ENCODE measurements at regions not wholly inside any gene's neighbourhood (a gene's known extent, or its start where the extent isn't known, plus 50 kb on each side); places are given as distances from the start of the nearest gene placed in this dataset.
"Not testable (repeated sequence)": the region's sequence is repeated elsewhere in the genome, so short reads cannot be mapped to it uniquely, and the experiment has no call there.

DNA sequence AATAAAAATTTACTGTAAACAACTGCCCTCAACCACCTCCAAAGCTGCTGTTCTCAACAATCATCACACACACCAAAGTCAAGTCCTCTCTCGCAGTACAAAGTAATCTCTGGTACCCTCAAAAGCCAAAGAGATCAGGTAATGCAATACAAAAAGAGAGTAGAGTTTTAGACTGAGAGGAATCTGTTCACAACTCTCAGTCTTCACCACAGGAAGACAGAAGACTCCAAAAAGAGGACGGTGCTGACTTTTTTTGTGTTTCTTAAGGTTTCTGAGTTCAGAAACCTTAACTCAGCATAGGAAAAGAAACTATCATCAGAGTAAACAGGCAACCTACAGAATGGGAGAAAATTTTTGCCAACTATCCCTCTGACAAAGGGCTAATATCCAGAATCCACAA is 1072.3 kb upstream of the DIAPH2 start:
- FAIRE-seq, result no peak

DNA sequence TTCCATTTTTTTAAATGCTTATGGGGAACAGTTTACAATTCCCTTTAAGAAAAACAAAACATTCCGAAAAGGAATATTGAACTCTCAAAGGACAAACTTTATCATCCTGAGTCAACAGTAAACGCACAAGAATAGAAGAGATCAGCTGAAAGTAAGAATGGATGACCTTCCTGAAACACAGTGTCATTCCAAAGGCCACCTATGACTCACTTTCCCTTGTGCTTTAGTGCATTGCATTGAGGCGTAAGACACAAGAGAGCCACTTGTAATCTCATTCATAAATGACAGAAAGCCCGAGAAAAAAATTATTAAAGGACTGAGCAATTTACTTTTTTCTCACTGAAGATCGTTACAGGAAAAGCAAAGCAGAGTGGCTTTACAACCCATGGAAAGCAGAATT is 1062.4 kb upstream of the DIAPH2 start:
- FAIRE-seq, result no peak

DNA sequence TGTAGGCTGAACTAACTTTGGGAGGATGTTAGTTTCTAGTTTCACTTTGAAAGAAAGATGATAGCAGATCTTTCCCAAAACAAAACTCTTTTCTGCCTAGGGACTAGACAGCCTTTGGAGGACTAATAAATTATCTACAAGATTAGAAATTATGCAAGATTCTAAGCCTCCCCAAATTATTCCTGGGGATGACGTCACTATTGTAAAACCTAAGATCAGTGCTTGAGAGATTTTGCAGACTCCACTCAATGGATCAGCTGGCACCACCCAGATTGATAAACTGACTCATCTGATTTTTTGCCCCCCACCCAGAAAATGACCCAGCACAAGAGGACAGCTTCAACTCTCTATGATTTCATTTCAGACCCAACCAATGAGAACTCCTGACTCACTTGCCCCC is 1057.9 kb upstream of the DIAPH2 start:
- no peak for FAIRE-seq

DNA sequence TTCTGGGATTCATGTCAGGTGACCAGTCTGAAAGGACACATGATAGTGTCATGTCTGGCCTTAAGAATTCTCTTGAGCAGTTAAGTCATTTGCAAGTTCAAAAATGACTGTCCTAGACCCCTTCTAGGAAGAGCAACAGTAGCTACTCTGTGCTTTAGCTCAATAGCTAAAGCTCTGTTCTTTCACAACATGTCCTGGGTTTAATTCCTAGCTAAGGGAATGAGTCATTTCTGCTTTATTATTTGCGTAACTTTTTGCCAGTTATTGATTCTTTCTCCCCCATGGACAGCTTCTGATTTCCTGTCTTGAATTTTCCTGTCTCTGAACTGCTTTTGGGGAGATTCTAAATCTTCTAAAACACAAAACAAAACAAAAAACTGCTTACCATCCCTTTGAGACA is 1055.8 kb upstream of the DIAPH2 start:
- FAIRE-seq, result no peak

DNA sequence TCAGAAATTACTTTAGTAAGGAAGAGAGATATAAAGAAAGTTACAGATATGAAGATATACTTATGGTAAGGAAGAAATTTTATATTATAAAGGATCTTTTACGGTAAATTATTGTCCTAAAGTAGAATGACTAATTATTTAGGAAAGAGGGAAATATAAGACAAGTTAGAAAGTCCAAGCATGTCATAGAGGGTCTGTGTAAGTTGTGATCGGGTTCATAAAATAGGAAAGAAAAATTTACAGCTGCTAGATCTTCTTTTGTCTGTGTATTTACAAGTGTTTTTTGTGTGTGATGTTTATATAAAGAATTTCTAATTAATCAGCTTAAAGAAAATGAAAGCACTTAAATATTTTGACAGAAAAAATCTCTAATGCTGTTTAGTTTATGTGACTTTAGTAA is 1054.9 kb upstream of the DIAPH2 start:
- FAIRE-seq, result no peak

DNA sequence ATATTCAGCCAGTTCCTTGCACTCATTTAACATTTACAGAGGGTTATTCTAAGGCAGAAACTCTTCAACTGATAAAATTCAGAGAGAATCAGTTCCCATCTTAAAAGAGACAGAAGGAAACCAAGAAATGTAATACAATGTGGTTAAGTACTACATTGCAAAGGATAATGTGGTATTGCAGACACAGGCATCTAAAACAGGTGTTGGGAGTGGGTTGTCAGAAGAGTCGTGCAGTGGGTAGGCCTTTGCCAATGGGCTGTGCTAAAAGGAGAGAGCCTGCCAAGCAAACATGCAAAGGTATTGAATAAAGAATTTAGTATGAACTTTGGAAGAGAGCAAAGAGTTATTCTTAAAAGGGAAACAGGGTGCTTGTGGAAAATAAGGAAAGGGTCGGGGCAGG is 1044.4 kb upstream of the DIAPH2 start:
- FAIRE-seq, result no peak

DNA sequence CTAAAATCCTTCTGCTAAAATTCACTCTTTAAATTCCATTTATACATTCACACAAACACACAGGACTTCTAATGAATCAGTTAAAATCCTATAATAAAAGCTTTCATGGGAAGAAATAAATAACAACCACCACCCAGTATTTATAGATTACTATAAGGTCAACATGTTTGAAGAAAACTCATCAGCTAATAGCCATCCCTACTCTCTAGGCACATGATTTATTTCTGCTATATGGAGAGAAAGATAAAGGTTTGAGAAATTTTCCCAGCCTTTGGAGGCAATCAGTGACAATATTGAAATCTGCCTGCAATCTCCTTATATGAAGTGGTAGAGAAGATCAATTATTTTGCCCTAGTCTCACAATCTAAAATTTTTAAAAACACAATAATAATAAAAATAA is 1038.9 kb upstream of the DIAPH2 start:
- FAIRE-seq, result no peak

DNA sequence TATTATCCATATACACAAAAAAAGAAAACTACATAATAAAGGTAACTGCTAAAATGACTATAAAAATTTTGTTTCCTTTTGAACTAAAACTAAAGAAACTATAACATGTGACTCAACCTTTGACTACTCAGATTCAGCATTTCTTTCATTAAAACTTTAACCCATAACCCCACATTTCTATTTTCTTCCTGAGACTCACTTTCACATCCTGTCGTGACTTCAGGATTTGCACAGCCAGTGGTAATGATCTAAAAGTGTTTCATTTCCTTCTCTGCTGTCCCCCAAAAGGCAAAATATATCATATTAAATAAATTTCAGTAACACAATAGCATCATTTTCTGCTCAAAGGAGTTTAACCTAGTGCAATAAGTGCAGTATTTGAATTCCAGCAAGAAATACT is 1022.4 kb upstream of the DIAPH2 start:
- no peak for FAIRE-seq

DNA sequence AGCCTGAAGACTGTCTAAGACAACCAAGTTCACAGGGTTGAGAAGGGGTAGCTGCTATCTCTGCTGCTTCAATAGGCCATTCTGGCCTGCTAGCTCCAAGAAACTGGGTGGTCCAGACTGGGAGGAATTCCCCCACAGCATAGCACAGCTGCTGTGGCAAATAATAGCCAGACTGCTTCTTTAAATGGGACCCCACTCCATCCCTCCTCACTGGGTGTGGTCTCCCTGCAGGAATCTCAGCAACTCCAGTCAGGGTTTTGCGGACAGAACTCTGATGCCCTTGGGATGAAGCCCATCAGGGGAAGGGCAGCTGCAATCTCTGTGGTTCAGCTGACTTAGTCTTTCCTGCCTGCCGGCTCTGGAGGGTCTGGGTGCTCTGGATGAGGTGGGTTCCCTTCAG is 1018.6 kb upstream of the DIAPH2 start:
- FAIRE-seq, result no peak

DNA sequence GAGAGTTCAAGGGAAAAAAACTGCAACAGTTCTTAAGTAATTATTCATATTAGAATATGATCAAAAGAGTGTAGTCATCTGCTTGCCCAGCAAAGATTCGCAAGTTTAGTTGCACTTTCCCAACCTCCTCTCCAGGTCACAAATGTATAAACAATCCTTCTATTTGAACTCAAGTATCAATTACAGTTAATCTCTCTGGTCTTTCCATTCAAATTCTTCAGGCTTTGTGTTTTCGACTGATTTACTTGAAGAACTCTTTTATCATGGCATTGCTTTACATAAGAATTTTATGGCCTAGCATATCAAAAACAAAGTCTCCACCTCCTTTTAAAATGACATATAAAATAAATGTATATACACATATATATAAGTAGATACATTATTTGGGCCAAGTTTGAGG is 1009.6 kb upstream of the DIAPH2 start:
- no peak for FAIRE-seq

DNA sequence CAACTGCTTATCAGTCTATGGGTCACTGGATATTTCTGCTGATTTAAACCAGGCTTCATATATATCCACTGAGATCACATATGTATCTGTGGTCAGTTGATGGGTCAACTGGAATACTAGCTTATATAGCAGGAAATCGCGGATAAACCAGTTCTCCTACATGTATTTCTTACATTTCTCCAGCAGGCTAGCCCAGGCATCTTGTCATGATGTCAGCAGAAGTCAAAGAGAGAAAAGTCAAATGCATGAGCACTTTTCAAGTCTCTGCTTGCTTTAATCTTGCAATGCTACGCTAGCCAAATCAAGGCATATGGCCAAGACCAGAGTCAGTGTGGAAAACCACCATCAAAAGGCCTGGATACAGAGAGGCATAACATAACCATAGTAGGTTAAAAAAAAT is 1008.8 kb upstream of the DIAPH2 start:
- no peak for FAIRE-seq

DNA sequence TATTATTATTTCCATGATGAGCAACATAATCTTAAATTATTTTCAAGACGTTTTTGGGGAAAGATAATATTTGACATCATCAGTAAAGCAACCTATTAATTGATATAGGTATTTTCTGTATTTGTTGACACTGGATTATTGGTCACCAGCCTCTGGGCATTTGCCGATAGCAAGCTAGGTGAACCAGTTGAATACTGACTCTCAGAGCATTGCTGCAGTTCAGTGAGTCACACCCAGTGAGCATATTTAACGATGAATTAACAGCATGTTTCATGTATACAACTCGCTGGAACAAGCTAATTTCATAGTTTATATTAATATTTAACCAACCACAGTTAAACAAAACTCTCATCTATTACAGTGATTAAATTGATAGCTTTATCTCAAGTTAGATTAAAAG is 1006.0 kb upstream of the DIAPH2 start:
- no peak for FAIRE-seq

DNA sequence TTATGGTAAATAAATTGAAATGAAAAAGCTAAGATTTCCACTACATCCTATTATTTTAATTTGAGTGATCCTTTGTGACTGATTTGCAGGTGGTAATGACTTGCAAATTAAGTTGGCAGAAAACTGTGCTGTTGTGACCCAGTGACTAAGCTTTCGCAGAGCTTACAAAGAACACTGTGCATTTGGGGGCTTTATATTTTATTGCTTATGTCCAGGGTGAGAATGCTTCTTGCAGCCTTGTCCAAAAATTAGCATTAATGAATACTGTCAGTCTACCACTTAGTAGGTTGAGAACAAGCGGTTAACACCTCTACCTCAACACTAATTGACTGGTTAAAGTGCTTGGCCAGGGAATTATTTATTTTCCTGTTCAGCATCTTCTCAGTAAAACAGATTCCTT is 991.3 kb upstream of the DIAPH2 start:
- FAIRE-seq, result no peak

DNA sequence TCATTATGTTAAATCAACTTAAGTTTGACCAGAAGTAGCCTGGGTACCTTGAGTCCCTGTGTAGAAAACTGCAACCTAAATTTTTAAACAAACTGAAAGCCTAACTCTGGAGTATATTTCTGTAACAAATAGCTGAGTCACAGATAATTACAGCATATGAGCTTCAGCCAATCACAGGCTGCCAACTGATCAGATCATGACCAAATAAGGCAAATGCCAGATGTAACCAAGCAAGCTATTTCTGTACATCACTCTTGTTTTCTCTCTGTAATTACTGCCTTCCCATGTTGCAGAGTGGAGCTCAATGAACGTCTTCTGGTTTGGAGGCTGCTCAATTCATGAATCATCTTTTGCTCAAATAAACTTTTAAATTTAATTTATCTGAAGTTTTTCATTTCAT is 980.9 kb upstream of the DIAPH2 start:
- FAIRE-seq, result no peak

DNA sequence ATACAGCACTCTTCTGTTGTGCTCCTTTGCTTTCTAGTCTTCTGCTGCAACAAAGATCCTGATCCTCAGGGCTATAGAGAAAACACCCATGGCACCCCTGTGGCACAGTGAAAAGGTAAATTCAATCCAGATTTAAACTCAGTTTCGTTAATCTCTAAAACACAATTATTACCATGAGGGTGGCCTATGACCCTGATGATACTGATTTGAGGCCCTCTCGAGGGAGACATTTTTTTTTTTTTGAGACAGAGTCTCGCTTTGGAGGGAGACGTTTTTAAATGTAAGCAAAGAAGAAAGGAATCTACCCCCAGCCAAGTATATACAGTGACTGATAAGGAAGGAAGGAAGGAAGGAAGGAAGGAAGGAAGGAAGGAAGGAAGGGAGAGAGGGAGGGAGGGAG is 967.8 kb upstream of the DIAPH2 start:
- FAIRE-seq, result no peak

DNA sequence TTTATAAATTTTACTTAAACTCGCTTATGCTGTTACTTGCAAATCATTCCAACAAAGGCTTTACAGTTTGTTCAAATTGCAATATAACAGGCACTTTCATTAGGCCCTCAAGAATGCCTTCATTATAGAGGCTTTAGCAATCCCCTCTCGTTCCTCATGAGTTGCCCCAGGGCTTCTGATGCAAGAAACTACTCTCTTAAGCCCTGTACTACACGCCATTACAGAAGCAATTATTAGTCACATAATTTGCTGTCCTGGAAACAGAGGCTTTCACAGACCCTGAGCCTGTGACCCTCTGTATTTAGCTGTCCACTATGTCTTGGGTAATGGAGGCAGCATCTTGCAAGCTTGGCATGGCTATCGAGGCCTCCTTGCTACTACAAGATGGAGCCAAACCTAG is 965.9 kb upstream of the DIAPH2 start:
- FAIRE-seq, result no peak

DNA sequence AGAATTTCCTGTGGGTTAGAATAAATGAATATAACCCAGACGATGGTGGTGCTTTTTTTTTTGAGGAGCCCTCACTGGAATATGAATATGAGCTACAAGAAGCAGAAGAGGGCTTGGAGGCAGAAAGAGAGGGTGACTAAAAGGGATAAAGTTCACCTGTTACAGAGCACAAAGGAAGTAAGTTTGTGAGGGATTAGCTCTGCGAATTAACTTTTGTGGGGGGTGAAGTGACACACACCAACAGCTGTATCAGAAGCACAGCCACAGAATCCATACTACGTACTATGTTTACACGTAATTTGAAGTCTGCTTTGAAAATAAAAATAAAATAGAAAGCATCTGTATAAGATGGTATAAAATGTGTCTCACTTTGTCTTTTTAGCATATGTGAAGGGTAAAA is 963.6 kb upstream of the DIAPH2 start:
- no peak for FAIRE-seq

DNA sequence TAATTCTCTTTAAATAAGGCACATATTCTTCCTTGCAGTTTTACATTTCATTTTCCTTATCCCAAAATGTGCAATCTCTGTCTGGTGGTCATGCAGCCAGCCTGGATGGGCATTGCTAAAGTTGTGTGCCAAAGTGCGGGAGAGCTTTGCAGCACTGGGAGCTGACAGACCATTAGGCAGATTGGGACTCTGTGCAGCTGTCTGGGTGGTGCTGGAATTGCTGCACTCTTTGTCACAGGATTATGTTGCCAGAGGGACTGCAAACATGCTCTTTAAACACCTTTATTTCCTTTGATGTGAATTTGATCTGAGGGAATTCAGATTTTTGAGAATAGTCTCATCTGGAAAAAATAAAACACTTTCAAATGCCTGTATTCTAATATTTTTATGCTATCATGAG is 956.2 kb upstream of the DIAPH2 start:
- no peak for FAIRE-seq

DNA sequence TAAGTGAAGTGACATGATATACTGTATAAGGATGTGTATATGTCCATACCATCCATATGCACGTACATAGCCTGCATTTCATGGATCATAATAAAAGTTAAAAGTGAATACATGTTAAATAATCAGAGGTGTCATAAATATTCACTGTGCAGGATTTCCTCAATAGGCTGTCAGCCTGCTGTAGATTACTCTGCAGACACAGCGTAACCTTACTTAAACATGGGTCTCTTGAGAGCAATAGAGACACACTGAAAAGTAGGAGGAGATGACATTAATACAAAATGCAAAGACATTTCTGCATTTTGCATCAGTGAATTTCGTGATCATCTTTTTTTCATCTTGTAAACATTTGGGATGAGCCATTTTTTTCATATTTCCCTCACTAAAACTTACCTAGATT is 955.2 kb upstream of the DIAPH2 start:
- no peak for FAIRE-seq

DNA sequence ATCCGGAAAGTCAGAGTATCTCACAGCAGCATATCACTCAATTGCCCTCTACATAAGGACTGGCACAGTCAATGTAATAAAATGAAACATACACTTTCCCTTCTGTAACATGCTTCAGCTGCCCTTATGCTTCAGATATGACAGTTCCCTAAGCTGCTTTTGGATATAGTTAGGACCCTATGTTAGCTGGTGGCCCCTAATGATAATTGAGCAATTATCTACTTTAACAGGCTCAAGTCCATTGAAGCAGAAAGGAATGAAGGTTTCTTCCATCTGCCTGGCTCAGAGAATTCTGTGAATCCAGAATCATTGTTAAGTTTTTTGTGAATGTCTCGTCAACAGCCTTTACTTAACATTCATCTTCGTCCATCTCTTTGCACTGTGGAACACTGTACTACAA is 951.2 kb upstream of the DIAPH2 start:
- no peak for FAIRE-seq

DNA sequence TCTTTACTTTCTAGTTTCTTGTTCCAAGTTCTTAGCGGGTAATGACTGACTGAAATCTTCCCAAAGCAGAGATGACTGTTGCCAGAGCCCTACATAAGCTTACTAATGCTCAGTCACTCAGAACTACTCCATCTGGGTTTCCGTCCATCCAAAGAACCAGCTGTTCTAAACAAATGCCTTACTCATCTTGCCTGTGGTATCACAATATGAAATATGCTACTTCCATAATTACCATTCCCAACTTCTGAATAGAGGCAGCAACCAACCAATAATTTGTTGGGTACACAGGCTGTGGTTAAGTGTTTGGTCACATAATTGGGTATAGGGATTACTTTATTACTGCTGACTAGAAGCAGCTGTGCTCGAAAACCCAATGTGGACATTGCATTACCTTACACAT is 930.2 kb upstream of the DIAPH2 start:
- FAIRE-seq, result no peak

DNA sequence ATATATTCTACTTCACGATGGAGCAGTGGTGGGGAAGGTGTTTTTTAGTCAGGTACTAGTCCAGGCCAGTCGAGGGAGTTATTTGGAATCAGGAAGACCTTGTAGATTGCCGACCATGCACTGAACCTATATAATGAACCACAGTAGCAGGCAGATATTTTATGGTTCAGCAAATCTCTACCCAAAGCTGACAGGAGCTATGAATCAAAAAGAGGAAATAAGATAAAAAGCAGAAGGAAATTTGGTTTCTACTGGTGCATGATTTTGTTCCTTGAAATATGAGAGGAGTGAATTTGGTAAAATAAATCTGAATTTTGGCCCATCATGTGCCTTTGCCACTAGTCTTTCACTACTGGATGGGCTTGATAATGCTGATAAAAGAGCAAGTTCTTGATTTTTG is 924.3 kb upstream of the DIAPH2 start:
- no peak for FAIRE-seq

DNA sequence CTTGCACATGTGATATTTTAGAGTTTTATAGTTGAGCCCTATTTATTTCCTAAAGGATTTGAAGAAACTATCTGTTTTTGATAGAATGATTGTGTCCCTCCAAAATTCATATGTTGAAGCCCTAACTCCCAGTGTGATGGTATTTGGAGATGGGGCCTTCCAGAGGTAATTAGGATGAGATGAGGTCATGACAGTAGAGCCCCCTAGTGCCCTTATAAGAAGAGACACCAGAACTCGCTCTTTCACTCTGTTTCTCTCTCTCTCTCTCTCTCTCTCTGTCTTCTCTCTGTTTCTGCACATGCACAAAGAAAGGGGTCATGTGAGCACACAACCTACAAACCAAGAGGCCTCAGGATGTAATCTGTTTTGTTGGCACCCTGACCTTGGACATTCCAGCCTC is 921.9 kb upstream of the DIAPH2 start:
- no peak for FAIRE-seq

DNA sequence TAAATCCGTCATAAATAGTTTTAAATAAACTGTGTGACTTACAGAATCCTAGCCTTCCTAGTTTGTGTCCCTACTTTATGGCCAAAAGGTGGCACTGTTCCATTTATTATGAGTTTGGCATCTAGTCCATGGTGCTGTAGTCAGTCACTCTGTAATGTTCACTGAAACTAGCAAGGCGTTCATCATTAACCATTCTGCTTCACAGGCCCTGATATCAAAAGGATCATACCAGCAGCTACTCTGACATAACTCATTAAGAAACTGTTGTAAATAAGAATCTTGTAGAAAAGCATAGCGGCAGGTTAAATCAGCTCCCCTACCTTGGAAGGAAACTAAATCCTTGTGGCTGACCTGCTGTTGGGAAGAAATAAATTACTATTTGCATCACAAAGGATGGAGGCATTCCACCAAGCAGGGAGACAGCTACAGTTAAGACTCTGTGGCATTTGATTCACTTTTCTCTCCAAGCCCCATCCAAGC is 919.6 kb upstream of the DIAPH2 start:
- FAIRE-seq, result no peak

DNA sequence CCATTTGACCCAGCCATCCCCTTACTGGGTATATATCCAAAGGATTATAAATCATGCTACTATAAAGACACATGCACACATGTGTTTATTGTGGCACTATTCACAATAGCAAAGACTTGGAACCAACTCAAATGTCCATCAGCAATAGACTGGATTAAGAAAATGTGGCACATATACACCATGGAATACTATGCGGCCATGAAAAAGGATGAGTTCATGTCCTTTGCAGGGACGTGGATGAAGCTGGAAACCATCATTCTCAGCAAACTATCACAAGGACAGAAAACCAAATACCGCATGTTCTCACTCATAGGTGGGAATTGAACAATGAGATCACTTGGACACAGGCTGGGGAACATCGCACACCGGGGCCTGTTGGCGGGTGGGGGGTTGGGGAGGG is 913.4 kb upstream of the DIAPH2 start:
- FAIRE-seq, result not testable (repeated sequence)

DNA sequence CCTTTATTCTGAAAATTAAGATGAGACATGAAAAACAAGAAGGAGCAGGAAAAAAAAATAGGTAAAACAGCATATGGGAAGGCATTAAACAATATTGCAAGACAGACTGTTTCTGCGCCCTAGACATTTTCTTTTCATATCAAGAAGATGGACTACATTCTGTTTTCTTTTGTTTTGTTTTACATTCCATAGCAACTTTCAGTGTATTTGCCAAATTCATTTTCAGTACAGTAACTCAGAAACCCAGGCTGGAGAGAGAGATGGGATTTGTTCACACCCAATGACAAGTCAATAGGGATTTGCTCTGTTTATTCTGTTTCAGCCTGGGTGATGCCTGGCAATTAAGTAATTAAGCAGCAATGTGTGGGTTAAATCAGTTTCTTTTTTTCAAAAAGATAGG is 892.8 kb upstream of the DIAPH2 start:
- FAIRE-seq, result no peak

Data from G401.6 (cell line).